GM18907 (cell line): ENCODE measurements at regions not wholly inside any gene's neighbourhood (a gene's known extent, or its start where the extent isn't known, plus 50 kb on each side); places are given as distances from the start of the nearest gene placed in this dataset.

Source experiments
- ATAC-seq: cut with Tn5 transposase; IDR thresholded peaks from one replicate; pipeline ENCODE4 v1.9.1; 2021; ENCODE audit warnings: mild to moderate bottlenecking, moderate library complexity; ENCODE audit not compliant: unreplicated experiment

DNA sequence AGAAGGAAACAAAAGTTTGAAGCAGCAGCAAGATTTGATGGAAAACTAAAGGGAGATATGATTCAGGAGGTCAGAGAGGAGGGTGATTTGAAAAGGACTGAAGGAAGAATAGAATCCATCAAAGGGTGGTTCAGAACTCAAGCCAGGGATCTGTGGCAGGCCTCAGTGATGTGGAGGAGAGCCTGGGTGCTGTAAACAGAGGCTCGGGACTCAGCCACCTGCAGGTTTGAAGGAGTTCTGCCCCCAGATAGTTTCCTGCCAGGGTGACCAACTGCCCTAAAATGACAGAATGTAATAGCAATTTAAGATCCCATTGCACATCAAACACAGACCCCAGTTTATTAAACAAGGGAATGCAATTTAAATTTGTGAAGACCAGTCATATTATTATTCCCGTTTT is 204.0 kb upstream of the FAT1 start:
- no peak for ATAC-seq

GRCh38 chr4:186930024-186930423 is 206.4 kb upstream of the FAT1 start:
- ATAC-seq = no peak

- ATAC-seq = no peak
Measured at GRCh38 chr4:186931519-186931918, 207.9 kb upstream of the FAT1 start.

GRCh38 chr4:186932196-186932595 is 208.5 kb upstream of the FAT1 start:
- ATAC-seq = no peak

- ATAC-seq = no peak
Measured at GRCh38 chr4:186932631-186933187, 209.1 kb upstream of the FAT1 start.

GRCh38 chr4:186934244-186934643 is 210.6 kb upstream of the FAT1 start:
- ATAC-seq = no peak

DNA sequence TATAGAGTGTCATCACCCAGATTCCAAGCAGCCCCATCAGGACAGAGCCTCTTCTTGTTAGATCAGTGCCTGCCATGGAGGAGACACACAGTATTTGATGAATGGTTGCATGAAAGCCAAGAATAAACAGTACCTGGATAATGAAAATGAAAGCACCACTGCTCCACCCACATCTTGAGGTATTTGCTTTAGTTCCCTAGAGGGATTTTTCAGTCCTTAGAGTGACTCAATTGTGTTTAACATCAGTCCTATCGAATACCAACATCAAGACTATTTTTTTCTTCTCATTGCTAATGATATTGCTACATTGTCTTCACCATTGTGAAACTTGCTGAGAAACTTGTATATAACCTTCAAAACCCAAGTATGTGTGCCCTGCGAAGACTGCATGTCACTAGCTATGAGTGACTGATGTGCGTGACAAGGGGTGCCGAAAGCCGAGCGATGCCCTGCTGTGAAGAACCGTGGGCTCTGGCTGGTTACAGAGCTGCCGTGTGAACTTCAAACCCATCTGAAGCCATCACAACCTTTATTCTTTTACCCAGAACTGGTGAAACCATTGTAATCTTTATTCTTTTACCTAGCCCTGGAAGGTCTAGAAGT is 211.3 kb upstream of the FAT1 start:
- ATAC-seq = no peak

GRCh38 chr4:186935901-186936300 is 212.2 kb upstream of the FAT1 start:
- no peak for ATAC-seq

GRCh38 chr4:186936496-186937375 is 213.1 kb upstream of the FAT1 start:
- no peak for ATAC-seq

- no peak for ATAC-seq
Measured at GRCh38 chr4:186939226-186939625, 215.6 kb upstream of the FAT1 start.

DNA sequence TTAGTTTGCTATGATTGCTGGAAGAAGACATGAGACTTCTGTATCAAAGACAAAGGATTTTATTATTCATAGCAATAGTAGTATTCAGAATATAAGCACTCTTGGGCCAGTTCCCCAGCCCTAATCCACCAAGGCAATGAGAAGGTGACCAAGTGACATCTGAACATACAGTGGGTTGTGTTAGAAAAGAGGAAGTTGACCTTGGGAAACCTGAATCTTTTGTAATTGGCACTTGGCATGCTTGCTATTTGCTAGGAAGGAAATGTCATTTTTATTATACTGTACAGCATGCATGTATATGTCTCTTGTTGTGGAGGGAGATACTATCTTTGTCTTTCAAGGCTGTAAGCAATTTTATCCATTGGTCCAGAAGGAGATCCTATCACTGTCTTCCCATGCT is 216.1 kb upstream of the FAT1 start:
- ATAC-seq = no peak

- ATAC-seq = no peak
Measured at GRCh38 chr4:186940476-186940875, 216.8 kb upstream of the FAT1 start.

- no peak for ATAC-seq
Measured at GRCh38 chr4:186942758-186943377, 219.2 kb upstream of the FAT1 start.

GRCh38 chr4:186943411-186943810 is 219.8 kb upstream of the FAT1 start:
- ATAC-seq = no peak

DNA sequence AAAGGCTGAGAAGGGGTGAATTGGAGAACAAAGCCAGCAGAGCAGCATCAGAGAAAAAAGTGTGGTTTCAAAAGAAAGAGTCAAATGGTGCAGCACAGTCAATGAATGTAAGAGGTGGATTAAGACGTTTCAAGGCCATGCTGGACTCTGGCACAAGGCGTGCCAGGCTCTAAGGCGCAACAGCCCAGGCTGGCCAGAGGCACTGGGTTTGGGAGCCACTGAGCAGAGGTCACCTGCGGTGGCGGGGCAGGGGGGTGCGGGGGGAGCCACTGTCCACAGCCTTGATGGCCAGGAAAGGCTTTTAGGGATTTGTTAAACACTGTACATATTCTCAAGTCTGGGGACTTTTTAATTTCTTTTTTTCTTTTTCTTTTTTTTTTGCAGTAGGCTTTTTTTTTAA is 222.5 kb upstream of the FAT1 start:
- ATAC-seq = no peak

- no peak for ATAC-seq
Measured at GRCh38 chr4:186946682-186947294, 223.1 kb upstream of the FAT1 start.

DNA sequence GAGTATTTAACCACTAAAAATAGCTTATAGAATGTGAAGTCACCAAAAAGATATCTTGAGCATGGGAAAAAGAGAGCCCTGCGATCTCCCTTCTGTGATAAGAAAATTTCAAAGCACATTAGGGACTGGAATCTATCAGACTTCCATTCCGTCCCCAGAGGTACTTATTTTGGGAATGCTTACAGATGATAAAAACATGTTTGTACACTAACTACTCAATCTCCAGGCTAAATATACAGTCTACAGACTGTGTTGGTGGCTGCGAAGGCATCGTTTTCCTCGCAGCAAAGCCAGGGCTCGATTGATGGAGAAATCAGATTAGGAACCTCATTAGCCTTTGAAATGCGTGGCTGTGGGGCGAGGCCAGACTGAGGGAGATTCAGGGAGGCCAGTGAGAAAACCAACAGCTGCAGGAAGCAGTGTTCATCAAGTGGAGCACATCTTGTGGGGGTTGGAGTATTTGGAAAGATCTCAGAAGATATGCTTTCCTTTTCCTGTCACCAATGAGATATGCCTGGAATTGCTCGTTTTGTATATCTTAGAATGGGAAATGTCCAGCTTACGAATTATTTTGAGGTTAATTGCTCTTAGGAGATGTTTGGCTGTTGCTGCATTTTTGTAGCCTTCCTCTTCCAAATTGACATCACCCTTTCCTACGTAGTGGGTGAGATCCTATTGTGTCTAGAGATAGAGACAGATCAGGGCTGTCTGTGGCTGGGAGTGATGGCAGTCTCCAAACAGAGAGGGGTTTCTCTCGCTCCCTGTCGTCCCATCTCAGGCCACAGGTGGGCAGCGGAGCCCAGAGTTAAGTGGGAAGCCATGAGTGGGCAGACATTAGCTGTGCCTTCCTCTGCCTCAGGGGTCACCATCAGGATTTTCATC is 224.9 kb upstream of the FAT1 start:
- no peak for ATAC-seq

DNA sequence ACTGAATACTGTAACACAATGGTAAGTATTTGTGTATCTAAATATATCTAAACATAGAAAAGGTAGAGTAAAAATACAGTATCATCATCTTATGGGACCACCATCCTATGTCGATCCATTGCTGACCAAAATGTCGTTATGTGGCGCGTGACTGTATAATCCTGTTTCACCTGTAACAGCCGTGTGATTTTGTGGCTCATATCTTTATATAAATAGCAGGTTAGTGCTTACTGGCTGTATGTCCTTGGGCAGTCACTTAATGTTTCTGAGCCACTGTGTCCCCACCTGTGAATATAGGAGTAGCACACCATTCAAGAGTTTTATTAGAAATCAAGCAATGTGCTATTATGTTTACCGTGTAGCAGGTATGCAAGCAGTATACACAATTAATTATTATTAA is 226.2 kb upstream of the FAT1 start:
- ATAC-seq = no peak

- no peak for ATAC-seq
Measured at GRCh38 chr4:186952709-186953108, 229.1 kb upstream of the FAT1 start.

- no peak for ATAC-seq
Measured at GRCh38 chr4:186953599-186954260, 230.1 kb upstream of the FAT1 start.
